ENCODE measurements at regions not wholly inside any gene's neighbourhood (a gene's known extent, or its start where the extent isn't known, plus 50 kb on each side); places are given as distances from the start of the nearest gene placed in this dataset.
"Not testable (repeated sequence)": the region's sequence is repeated elsewhere in the genome, so short reads cannot be mapped to it uniquely, and the experiment has no call there.

GRCh38 chrY:12359867-12360266, 341.2 kb upstream of the USP9Y start:
- intact Hi-C loops (cut with micrococcal nuclease): no loop called here

GRCh38 chrY:12360496-12360895, 340.5 kb upstream of the USP9Y start:
- intact Hi-C loops (cut with micrococcal nuclease): no loop called here

GRCh38 chrY:12365311-12365910, 335.6 kb upstream of the USP9Y start:
- intact Hi-C loops (cut with micrococcal nuclease): no loop called here

DNA sequence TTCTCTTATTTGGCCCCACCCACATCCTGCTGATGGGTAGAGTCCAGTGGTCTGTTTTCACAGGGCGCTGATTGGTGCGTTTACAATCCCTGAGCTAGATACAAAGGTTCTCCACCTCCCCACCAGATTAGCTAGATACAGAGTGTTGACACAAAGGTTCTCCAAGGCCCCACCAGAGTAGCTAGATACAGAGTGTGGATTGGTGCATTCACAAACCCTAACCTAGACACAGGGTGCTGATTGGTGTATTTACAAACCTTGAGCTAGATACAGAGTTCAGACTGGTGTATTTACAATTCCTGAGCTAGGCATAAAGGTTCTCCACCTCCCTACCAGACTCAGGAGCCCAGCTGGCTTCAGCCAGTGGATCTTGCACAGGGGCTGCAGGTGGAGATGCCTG, 326.4 kb upstream of the USP9Y start:
- intact Hi-C loops (cut with micrococcal nuclease): not testable (repeated sequence)

- intact Hi-C loops (cut with micrococcal nuclease): not testable (repeated sequence)
Measured at GRCh38 chrY:12391655-12392559, 309.1 kb upstream of the USP9Y start.

DNA sequence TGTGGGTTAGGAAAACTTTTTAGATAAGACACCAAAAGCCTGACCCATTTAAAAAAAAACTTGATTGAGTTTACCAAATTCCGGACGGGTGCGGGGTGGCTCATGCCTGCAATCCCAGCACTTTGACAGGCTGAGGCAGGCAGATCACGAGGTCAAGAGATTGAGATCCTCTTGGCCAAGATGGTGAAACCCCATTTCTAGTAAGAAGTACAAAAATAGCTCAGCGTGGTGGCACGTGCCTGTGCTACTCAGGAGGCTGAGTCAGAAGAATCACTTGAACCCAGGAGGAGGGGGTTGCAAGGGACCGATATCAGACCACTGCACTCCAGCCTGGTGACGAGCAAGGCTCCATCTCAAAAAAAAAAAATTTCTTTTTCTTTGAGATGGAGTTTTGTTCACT, 307.8 kb upstream of the USP9Y start:
- intact Hi-C loops (cut with micrococcal nuclease): no loop called here

- intact Hi-C loops (cut with micrococcal nuclease): not testable (repeated sequence)
Measured at GRCh38 chrY:12395381-12396120, 305.5 kb upstream of the USP9Y start.

DNA sequence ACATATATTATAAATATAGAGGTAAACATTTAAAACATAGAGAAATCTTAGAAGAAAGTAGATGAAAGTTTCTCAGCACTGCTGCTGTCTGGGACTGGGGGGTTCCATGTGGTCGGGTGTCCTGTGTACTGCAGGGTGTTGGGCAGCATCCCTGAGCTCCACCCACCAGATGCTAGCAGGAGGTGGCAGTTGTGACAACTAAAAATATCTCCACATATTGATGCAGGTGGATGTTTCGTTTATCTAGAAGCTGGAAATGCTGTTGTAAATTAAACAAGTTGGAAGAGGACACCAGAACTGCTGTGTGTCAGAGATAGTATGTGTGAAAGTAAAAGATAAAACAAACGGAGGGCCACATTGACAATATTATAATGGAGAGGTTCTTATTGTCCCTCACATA, 297.1 kb upstream of the USP9Y start:
- intact Hi-C loops (cut with micrococcal nuclease): no loop called here

DNA sequence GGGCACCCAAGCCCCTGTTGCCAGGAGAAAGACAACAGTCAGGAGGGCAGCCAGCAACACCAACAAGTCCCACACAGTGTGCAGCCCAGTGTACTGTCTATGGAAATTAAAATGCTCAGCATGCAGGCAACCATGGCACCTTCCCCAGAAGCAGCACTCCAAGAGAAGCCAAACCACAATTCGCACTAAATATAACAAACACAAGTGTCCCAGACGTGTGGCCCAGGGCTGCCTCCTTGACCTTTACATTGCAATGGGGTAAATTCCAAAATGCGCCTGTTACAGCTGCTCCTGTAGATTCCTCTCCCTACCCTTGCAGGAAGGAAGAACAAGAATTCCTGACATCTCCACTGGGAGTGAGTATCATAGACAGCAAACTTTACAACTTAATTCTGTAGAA, 292.8 kb upstream of the USP9Y start:
- intact Hi-C loops (cut with micrococcal nuclease): no loop called here

- intact Hi-C loops (cut with micrococcal nuclease): no loop called here
Measured at GRCh38 chrY:12410696-12411095, 290.3 kb upstream of the USP9Y start.

GRCh38 chrY:12421072-12421787, 279.8 kb upstream of the USP9Y start:
- intact Hi-C loops (cut with micrococcal nuclease): no loop called here

DNA sequence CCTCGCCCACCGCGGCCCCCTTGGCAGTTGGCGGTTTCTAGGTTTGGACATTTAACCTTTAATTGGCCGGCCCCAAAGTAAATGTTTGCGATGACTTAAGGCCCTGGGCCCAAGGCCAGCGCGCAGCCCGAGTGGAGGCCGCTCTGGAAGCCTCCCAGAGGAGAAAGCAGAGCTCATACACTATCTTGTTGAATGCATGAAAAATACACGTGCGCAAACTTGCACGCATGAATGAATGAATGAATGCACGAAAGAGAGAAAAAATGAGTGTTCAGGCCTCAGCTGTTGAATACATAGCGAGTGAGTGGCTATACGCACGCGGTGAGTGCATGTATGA, 279.3 kb upstream of the USP9Y start:
- intact Hi-C loops (cut with micrococcal nuclease): no loop called here

DNA sequence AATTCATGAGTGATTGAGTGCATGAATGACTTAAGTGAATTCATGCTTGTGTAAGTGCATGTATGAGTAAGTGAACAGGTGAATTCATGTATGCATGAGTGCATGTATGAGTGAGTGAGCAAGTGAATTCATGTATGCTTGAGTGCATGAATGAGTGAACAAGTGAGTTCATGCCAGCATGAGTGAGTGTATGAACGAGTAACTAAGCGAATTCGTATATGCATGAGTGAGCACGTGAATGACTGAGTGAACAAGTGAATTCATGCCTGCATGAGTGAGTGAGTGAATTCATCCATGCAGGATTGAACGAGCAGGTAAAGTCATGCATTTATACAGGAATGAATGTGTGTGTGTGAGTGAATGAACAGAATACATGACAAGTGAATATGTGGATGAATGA, 278.5 kb upstream of the USP9Y start:
- intact Hi-C loops (cut with micrococcal nuclease): no loop called here

DNA sequence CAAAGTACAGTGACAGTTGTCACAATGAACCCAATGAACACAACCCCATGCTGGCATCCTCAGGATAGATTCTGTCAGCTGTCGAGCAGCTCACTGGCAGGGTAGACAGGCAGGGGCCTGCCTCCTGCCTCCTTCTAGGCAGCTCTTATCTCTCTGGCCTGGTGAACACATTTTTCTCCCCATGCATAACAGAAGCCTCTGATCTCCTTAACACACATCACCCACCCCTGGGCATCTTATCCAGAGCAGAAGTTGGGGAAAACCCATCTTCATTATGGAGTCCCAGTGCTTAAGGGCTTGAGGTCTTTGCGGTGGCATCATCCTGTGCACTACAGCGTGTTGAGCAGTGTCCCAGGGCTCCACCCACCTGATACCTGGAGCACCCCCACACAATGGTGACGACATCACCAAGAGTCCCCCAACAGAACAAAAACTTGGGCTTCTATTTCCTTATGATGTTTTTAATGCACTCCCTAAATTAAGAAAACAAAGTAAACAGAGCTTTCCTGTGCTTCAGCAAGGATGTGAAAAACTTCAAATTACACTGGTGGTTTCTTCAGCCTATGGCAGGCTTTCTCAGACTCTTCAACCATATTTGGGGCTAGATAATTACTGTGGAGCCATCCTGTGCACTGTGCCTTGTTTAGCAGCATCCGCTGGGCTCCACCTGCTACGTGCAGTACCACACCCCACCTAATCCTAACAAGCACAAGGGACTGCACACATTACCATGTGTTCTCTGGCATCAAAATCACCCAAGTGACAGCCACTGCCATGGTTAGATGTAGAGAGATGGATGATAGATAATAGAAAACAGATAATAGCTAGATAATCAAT, 277.4 kb upstream of the USP9Y start:
- intact Hi-C loops (cut with micrococcal nuclease): no loop called here

DNA sequence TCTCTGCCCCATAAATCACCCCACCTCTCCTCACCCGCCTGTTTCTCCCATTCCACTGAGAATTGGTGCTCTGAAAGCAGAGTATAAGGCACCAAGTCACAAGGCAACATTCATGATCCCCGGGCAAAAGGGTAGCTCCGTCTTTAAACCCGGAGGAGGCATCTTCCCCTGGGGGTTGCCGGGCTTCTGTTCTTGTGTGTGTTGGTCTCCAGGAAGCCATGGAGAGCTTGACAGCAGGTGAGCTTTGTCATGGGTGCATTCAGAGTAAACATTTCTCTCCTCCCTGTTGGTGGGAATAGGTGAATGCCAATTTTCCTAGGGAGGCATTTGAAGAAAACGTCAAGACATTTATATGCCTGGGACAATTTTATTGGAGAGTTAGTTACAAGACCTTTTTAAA, 275.5 kb upstream of the USP9Y start:
- intact Hi-C loops (cut with micrococcal nuclease): no loop called here

DNA sequence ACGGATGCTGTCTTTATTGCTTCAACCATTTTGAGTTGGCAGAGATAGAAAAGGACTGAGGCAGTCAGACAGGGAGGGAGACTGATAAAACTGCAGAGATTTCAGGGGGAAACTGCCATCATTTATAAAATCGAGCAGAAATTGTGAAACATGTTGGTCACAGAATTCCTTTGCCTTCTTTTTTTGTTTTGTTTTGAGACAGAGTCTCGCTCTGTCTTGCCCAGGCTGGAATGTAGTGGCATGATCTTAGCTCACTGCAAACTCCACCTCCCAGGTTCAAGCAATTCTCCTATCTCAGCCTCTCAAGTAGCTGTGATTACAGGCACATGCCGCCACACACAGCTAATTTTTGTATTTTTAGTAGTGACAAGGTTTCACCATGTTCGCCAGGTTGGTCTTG, 273.7 kb upstream of the USP9Y start:
- intact Hi-C loops (cut with micrococcal nuclease): no loop called here

DNA sequence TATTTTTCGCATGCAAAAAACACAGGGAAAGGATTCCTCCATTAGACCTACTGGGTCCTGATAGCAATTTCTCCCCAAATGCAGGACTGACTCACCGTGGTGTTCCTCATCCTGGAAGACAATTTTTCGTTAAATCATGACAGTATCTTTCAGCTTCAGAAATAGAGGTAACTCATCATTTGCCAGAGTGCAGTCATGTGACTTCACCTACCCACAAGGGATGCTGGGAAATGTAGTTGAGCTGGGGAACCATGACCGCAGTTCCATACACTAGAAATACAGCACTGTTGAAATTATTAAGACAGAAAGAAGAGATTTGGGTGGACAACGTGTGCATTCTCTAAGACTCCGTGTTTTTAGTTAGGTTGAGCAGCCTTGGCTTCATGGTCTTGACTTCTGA, 269.5 kb upstream of the USP9Y start:
- intact Hi-C loops (cut with micrococcal nuclease): no loop called here

- intact Hi-C loops (cut with micrococcal nuclease): not testable (repeated sequence)
Measured at GRCh38 chrY:12438823-12439222, 262.2 kb upstream of the USP9Y start.

DNA sequence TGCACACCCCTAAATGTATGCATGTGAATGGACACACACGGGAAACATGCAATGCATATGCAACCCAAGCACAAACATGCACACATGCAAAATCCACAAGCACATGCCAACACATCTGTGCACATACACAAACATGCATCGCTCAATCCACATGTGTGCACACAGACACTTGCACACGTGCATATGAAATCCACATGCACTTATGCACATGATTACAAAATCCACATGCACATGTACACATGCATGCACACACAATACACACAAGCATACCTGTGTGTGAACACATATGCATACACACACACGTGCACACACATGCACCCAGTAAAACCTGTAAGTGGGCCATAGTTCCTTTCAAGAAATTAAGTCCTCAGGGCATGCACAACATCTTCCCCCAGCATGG, 256.8 kb upstream of the USP9Y start:
- intact Hi-C loops (cut with micrococcal nuclease): no loop called here

DNA sequence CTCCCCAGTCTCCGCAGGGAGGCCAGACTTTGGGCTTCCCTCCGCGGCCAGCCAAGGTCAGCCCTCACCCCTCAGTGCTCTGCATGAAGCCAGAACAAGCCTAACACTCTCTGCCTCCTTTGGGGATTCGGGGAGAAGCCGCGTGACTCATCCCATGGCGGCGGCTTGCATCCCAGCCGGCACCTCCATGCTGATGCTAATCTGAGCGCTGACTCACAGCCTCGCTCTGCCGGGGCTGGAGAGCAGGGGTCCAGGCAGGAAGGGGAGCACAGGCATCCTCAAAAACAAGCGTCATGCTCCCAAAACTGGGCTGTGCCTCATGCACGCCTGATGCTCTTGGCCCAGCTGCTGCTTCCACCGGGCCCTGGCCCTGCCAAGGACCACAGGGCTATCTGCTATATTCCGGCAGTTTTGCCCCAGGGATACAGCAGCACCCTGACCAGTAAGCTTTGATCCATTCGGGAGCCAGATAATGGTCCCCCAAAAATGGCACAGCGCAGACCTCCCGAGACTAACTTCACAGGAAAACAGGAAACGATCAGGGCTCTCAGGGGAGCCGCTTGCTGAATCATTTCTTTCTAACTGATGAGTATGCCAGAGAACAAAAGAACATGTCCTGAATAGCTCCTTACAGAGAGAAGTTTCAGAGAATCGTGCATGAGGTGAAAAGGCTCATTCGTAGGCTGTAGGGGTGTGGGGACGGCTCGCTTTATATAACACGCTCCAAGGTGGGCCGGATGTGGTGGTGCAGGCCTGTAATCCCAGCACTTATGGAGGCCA, 254.4 kb upstream of the USP9Y start:
- intact Hi-C loops (cut with micrococcal nuclease): not testable (repeated sequence)

All from T-helper 2 cell treated with Interferon-gamma antibody and Interleukin-4, amounts not matched to agents 100 ng/mL and 5 ng/mL, for 36 hours (primary cell).